ENCODE measurements at regions not wholly inside any gene's neighbourhood (a gene's known extent, or its start where the extent isn't known, plus 50 kb on each side); places are given as distances from the start of the nearest gene placed in this dataset.

GRCh38 chr17:5642752-5643151, 58.4 kb upstream of the NLRP1 start:
- TF ChIP-seq, protein P1, sequence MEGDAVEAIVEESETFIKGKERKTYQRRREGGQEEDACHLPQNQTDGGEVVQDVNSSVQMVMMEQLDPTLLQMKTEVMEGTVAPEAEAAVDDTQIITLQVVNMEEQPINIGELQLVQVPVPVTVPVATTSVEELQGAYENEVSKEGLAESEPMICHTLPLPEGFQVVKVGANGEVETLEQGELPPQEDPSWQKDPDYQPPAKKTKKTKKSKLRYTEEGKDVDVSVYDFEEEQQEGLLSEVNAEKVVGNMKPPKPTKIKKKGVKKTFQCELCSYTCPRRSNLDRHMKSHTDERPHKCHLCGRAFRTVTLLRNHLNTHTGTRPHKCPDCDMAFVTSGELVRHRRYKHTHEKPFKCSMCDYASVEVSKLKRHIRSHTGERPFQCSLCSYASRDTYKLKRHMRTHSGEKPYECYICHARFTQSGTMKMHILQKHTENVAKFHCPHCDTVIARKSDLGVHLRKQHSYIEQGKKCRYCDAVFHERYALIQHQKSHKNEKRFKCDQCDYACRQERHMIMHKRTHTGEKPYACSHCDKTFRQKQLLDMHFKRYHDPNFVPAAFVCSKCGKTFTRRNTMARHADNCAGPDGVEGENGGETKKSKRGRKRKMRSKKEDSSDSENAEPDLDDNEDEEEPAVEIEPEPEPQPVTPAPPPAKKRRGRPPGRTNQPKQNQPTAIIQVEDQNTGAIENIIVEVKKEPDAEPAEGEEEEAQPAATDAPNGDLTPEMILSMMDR (conservative IDR thresholded peaks at IDR 0.05 in 1 of 2, IDR thresholded peaks at IDR 0.05 in 1 of 2; ENCODE audit: extremely low read depth in 1 of 2, insufficient read depth in 1 of 2, low read depth in 1 of 2, low read length in 2 of 2) = no peak
- TF ChIP-seq EZH2 (IDR thresholded peaks at IDR 0.05; ENCODE audit: borderline replicate concordance, low read length) = no peak
